AG09309 (cell line): ENCODE measurements at regions not wholly inside any gene's neighbourhood (a gene's known extent, or its start where the extent isn't known, plus 50 kb on each side); places are given as distances from the start of the nearest gene placed in this dataset.

Experiments
- DNase-seq: peaks from one replicate; pipeline ENCODE4 v3.0.0-alpha.2; 2010; ENCODE audit warnings: low read depth
- H3K4me3 ChIP-seq: 2 replicates; pipeline ENCODE4 v1.5.1; 2011; ENCODE audit warnings: mild to moderate bottlenecking, low read depth, low read length, moderate library complexity; ENCODE audit not compliant: control insufficient read depth
- TF ChIP-seq, protein P1 (sequence below): IDR thresholded peaks from 2 replicates; pipeline ENCODE4 v1.5.1; 2011; ENCODE audit warnings: mild to moderate bottlenecking, low read depth, low read length, inconsistent platforms; ENCODE audit not compliant: insufficient read depth, control insufficient read depth; ENCODE audit errors: missing control alignments

DNA sequence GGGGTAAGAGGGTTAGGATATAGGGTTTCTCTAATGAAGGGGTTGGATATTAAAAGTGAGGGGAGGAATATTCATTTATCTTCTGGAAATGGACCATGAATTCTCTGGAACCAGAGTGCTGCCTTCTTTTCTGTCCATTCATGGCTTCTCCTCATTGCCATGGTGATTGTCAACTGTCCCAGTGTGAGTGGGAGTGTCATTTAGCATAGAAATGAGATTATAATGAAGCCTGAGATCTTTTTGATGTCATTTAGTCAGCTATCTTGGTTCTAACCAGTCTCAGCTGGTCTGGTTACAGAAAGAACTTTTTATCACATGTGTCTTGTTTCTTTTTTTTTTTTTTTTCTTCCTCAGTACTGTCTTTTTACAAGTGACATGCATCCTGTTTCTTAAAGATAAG is 497.3 kb upstream of the PITX2 start:
- no peak for DNase-seq
- no peak overlapping the region for H3K4me3 ChIP-seq
- TF ChIP-seq, protein P1, sequence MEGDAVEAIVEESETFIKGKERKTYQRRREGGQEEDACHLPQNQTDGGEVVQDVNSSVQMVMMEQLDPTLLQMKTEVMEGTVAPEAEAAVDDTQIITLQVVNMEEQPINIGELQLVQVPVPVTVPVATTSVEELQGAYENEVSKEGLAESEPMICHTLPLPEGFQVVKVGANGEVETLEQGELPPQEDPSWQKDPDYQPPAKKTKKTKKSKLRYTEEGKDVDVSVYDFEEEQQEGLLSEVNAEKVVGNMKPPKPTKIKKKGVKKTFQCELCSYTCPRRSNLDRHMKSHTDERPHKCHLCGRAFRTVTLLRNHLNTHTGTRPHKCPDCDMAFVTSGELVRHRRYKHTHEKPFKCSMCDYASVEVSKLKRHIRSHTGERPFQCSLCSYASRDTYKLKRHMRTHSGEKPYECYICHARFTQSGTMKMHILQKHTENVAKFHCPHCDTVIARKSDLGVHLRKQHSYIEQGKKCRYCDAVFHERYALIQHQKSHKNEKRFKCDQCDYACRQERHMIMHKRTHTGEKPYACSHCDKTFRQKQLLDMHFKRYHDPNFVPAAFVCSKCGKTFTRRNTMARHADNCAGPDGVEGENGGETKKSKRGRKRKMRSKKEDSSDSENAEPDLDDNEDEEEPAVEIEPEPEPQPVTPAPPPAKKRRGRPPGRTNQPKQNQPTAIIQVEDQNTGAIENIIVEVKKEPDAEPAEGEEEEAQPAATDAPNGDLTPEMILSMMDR, result no peak

DNA sequence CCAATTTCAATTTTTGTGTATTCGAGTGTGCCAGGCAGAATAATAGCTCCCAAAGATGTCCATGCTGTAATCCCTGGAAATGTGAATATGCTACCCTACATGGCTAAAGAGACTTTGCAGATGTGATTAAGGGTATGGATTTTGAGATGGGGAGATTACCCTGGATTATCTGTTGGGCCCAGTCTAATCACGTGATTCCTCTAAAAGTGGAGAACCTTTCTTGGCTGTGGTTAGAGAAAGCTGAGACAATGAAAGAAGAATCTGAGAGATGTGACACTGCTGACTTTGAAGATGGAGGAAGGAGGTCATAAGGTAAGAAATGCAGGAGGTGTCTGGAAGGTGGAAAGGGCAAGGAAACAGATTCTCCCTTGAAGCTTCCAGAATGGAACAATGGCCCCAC is 503.5 kb upstream of the PITX2 start:
- H3K4me3 ChIP-seq, result no peak overlapping the region
- no peak for DNase-seq
- TF ChIP-seq, protein P1, result no peak

DNA sequence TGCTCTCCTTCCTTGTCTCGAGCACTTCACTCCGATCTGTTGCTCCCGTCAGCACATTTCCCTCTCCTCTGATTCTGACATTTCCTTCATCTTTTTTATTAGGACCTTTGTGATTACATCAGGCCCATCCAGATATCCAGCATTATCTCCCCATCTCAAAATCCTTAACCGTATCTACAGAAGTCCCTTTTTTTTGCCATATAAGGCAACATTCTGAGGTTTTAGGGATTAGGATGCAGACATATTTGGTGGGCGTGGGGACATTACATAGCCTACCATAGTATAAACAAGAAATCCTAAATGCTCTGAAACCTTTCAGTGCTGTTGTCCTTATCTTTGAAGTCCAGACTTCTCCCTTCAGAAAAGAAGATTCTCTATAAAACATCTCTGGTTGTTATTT is 505.0 kb upstream of the PITX2 start:
- no peak overlapping the region for H3K4me3 ChIP-seq
- TF ChIP-seq, protein P1, result no peak
- DNase-seq, result no peak

DNA sequence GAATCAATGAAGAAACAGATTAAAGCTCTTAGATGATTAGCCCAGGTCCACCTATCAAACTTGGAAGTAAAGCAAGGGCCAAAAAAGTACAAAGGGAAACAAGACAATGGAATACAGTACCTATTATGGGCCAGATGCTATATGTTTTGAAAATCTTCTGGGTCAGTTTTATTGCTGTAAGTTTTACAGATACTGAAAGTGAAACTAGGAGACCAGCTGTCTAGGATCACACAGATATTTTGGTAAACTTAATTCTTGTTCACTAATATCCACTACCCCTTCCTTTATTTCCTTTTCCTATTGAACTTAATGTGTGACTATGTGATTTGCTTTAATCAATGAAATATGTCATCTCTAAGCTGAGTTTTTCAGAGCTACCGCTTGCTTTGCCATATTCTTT is 505.4 kb upstream of the PITX2 start:
- DNase-seq, result no peak
- TF ChIP-seq, protein P1, result no peak
- no peak overlapping the region for H3K4me3 ChIP-seq

DNA sequence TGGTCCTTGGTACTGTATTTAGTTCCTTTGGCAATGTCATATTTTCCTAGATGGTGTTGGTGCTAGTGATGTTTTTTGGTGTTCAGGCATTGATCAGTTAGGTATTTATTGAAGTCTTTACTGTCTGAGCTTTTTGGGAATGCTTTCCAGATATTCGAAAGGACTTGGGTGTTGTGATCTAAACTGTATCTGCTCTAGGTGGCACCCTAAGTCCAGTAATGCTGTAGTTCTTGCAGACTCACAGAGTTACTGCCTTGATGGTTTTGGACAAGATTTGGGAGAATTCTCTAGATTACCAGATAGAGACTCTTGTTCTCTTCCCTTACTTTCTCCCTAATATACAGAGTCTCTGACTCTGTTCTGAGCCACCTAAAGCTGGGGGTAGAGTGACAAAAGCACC is 513.6 kb upstream of the PITX2 start:
- peak; percentile 55 for DNase-seq
- TF ChIP-seq, protein P1, result peak; percentile 61
- H3K4me3 ChIP-seq, result no peak overlapping the region

DNA sequence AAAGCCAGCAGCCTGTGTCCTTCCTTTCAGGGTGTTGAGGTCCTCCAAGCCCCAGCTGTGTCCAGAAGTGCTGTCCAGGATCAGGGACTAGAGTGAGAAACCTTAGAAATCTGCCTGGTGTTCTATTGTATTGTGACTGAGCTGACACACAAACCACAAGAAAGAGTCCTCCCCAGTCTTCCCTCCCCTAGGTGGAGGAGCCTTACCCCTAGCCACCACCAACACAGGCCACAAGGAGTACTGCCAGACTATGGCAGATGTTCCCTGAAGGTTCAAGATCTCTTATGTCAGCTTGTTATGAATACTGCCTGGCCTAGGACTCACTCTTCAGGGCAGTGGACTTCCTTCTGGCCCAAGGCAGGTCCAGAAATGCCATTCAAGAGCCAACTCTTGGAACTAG is 514.1 kb upstream of the PITX2 start:
- no peak overlapping the region for H3K4me3 ChIP-seq
- no peak for DNase-seq
- TF ChIP-seq, protein P1, result no peak

DNA sequence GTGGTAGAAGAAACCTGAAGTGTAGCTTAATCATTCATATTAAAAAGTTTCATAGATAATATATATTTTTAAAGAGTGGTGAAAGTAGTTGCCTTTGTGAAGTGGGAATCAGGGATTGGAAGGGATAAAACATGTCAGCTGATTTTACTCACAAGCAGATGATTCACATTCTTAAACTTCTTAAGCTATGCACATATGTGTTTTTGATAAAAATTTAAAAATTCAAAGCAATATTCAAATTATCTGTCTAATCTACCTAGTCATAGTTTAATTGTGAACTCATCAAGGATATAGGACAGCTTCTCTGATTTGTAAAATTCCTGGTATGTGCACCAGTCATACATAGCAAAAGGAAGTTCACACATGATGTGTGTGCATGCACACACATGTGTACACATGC is 520.6 kb upstream of the PITX2 start:
- no peak overlapping the region for H3K4me3 ChIP-seq
- DNase-seq, result no peak
- TF ChIP-seq, protein P1, result no peak
